Activated CD8-positive, alpha-beta memory T cell treated with anti-CD3 and anti-CD28 coated beads for 36 hours (primary cell): ENCODE measurements at regions not wholly inside any gene's neighbourhood (a gene's known extent, or its start where the extent isn't known, plus 50 kb on each side); places are given as distances from the start of the nearest gene placed in this dataset.
"Not testable (repeated sequence)": the region's sequence is repeated elsewhere in the genome, so short reads cannot be mapped to it uniquely, and the experiment has no call there.

Source experiments
- CTCF ChIA-PET: fragments of 350-600 bp; sonication (Branson Sonifier 250); formaldehyde crosslinking; loops from one replicate; lab custom pipeline; 2021; ENCODE audit warnings: antibody characterized with exemption; lab: Charles Lee
- POLR2A ChIA-PET: fragments of 350-600 bp; sonication (Branson Sonifier 250); formaldehyde crosslinking; loops from one replicate; lab custom pipeline; 2021; ENCODE audit warnings: antibody characterized with exemption; lab: Charles Lee

GRCh38 chr13:70755456-70755855 lies 647.2 kb upstream of the KLHL1 start:
- POLR2A ChIA-PET = no interaction called here

GRCh38 chr13:70747262-70747661 lies 639.0 kb upstream of the KLHL1 start:
- ChIA-PET CTCF (no interaction called here), POLR2A (no interaction called here)

More at GRCh38 chr13:70755456-70755855, 647.2 kb upstream of the KLHL1 start:
- CTCF ChIA-PET = no interaction called here

- CTCF ChIA-PET, POLR2A ChIA-PET: not testable (repeated sequence)
Observed at GRCh38 chr13:70746469-70746868, 638.2 kb upstream of the KLHL1 start.

- ChIA-PET POLR2A (no interaction called here), CTCF (no interaction called here)
Observed at GRCh38 chr13:70736622-70737317, 628.5 kb upstream of the KLHL1 start.

- ChIA-PET POLR2A (no interaction called here), CTCF (no interaction called here)
Observed at GRCh38 chr13:70732611-70733010, 624.4 kb upstream of the KLHL1 start.

- ChIA-PET POLR2A (no interaction called here), CTCF (no interaction called here)
Observed at GRCh38 chr13:70729369-70729768, 621.1 kb upstream of the KLHL1 start.

- ChIA-PET CTCF (no interaction called here), POLR2A (no interaction called here)
Observed at GRCh38 chr13:70723732-70724131, 615.5 kb upstream of the KLHL1 start.

GRCh38 chr13:70720386-70720785 lies 612.1 kb upstream of the KLHL1 start:
- ChIA-PET CTCF (no interaction called here), POLR2A (no interaction called here)

- ChIA-PET CTCF (no interaction called here), POLR2A (no interaction called here)
Observed at GRCh38 chr13:70714993-70715392, 606.7 kb upstream of the KLHL1 start.

- POLR2A ChIA-PET = no interaction called here
Observed at GRCh38 chr13:70708775-70709174, 600.5 kb upstream of the KLHL1 start.

GRCh38 chr13:70703755-70704154 lies 595.5 kb upstream of the KLHL1 start:
- POLR2A ChIA-PET = no interaction called here
- CTCF ChIA-PET = no interaction called here

More at GRCh38 chr13:70708775-70709174, 600.5 kb upstream of the KLHL1 start:
- CTCF ChIA-PET = no interaction called here

- CTCF ChIA-PET = no interaction called here
Observed at GRCh38 chr13:70694996-70695715, 586.9 kb upstream of the KLHL1 start.

GRCh38 chr13:70668983-70669382 lies 560.7 kb upstream of the KLHL1 start:
- POLR2A ChIA-PET = no interaction called here
- CTCF ChIA-PET = no interaction called here

More at GRCh38 chr13:70694996-70695715, 586.9 kb upstream of the KLHL1 start:
- POLR2A ChIA-PET = no interaction called here

GRCh38 chr13:70668293-70668692 lies 560.0 kb upstream of the KLHL1 start:
- CTCF ChIA-PET = no interaction called here

GRCh38 chr13:70666883-70667556 lies 558.8 kb upstream of the KLHL1 start:
- CTCF ChIA-PET = no interaction called here
- POLR2A ChIA-PET = no interaction called here

More at GRCh38 chr13:70668293-70668692, 560.0 kb upstream of the KLHL1 start:
- POLR2A ChIA-PET = no interaction called here

- CTCF ChIA-PET = no interaction called here
Observed at GRCh38 chr13:70662231-70662940, 554.1 kb upstream of the KLHL1 start.

GRCh38 chr13:70644052-70644451 lies 535.8 kb upstream of the KLHL1 start:
- CTCF ChIA-PET = no interaction called here

More at GRCh38 chr13:70662231-70662940, 554.1 kb upstream of the KLHL1 start:
- POLR2A ChIA-PET = no interaction called here

GRCh38 chr13:70634893-70635292 lies 526.6 kb upstream of the KLHL1 start:
- CTCF ChIA-PET = no interaction called here
- POLR2A ChIA-PET = no interaction called here

More at GRCh38 chr13:70644052-70644451, 535.8 kb upstream of the KLHL1 start:
- POLR2A ChIA-PET = no interaction called here

GRCh38 chr13:70630247-70630646 lies 522.0 kb upstream of the KLHL1 start:
- ChIA-PET CTCF (no interaction called here), POLR2A (no interaction called here)

GRCh38 chr13:70623239-70623638 lies 515.0 kb upstream of the KLHL1 start:
- POLR2A ChIA-PET = no interaction called here
- CTCF ChIA-PET = no interaction called here
